K562 (cell line): ENCODE measurements at regions not wholly inside any gene's neighbourhood (a gene's known extent, or its start where the extent isn't known, plus 50 kb on each side); places are given as distances from the start of the nearest gene placed in this dataset.

Source experiments
- ATAC-seq: fragments of 200-7000 bp; cut with Tn5 transposase; 3 replicates; pipeline ENCODE4 v1.9.1; 2020; ENCODE audit warnings: moderate library complexity
- BruUV-seq: library from RNA; stranded (reverse); fragments of 400-500 nt; replicated peaks from 2 replicates; lab custom pipeline; 2021; lab: Mats Ljungman, UMichigan
- CTCF ChIA-PET: fragments of 300-600 bp; formaldehyde crosslinking; extraction: SDS; loops from one replicate; lab custom pipeline; 2021; ENCODE audit warnings: low intra/inter-chr PET ratio; lab: Yijun Ruan, JAX
- POLR2A ChIA-PET: fragments of 300-600, 350-650 bp; sonication (Branson Sonifier 250); formaldehyde crosslinking; extraction: SDS; loops from one replicate; lab custom pipeline; 2021; ENCODE audit warnings: antibody characterized with exemption, inconsistent platforms; lab: Yijun Ruan, JAX
- DNase-seq, 4 experiments: peaks; one replicate each; pipeline versions ENCODE4 v3.0.0 to v3.0.0-alpha.2; 2011 to 2018; ENCODE audit warnings: low spot score in 3 of 4, mixed read lengths in 3 of 4; ENCODE audit errors: extremely low read depth in 1 of 4
- FAIRE-seq: peaks from 2 replicates; lab custom pipeline; 2011; peaks lifted over from hg19 to GRCh38; lab: Jason Lieb, UNC
- H2AFZ ChIP-seq: 2 replicates; pipeline ENCODE4 v1.6.0; 2011; ENCODE audit warnings: low read depth, low read length, control low read depth, inconsistent platforms
- H3K27ac ChIP-seq: fragments of 200-600 bp; 3 replicates; pipeline ENCODE4 v1.8.0; 2011; ENCODE audit warnings: low read depth, mild to moderate bottlenecking, control low read depth, inconsistent platforms, low read length, moderate library complexity, mixed read lengths; ENCODE audit errors: extremely low read depth
- H3K27me3 ChIP-seq, 2 experiments: fragments of 300-600 bp in 1 of 2; 2 replicates in 1 of 2; 3 replicates in 1 of 2; pipeline versions ENCODE4 v1.6.0 to v1.8.0; 2011; ENCODE audit warnings: inconsistent platforms in 2 of 2, low read length in 2 of 2, mild to moderate bottlenecking in 1 of 2, mixed read lengths in 1 of 2, moderate library complexity in 1 of 2; ENCODE audit not compliant: control insufficient read depth in 2 of 2, insufficient read depth in 2 of 2
- H3K36me3 ChIP-seq: fragments of 300-600 bp; 3 replicates; pipeline ENCODE4 v1.8.0; 2011; ENCODE audit warnings: mild to moderate bottlenecking, low read length, inconsistent platforms; ENCODE audit not compliant: control insufficient read depth, insufficient read depth
- H3K4me1 ChIP-seq, 2 experiments: fragments of 200-600 bp in 1 of 2; replicated peaks in 1 of 2; 2 replicates in 1 of 2; 3 replicates in 1 of 2; pipeline versions ENCODE4 v1.5.1 to v1.8.0; 2011; ENCODE audit warnings: inconsistent platforms in 2 of 2, low read length in 2 of 2, mild to moderate bottlenecking in 1 of 2, mixed read lengths in 1 of 2, moderate library complexity in 1 of 2; ENCODE audit not compliant: control insufficient read depth in 2 of 2, insufficient read depth in 2 of 2
- H3K4me2 ChIP-seq: 2 replicates; pipeline ENCODE4 v1.6.1; 2011; ENCODE audit warnings: low read length, control low read depth, inconsistent platforms, mixed read lengths; ENCODE audit not compliant: insufficient read depth
- H3K4me3 ChIP-seq: fragments of 200-600 bp; sonication (generic), shearing (Covaris generic); 2 replicates; pipeline ENCODE4 v1.5.1; 2016; ENCODE audit warnings: control low read depth, inconsistent platforms
- H3K79me2 ChIP-seq: fragments of 200-600 bp; 3 replicates; pipeline ENCODE4 v1.8.0; 2011; ENCODE audit warnings: low read length, inconsistent platforms; ENCODE audit not compliant: control insufficient read depth, insufficient read depth
- H3K9ac ChIP-seq, 2 experiments: 2 replicates each; pipeline versions ENCODE4 v1.6.0 to v1.6.1; 2011; ENCODE audit warnings: low read depth in 2 of 2, low read length in 2 of 2, control low read depth in 1 of 2, inconsistent platforms in 1 of 2, mild to moderate bottlenecking in 1 of 2, mixed read lengths in 1 of 2; ENCODE audit not compliant: insufficient read depth in 1 of 2
- H3K9me1 ChIP-seq: one replicate; pipeline ENCODE4 v1.6.0; 2011; ENCODE audit warnings: inconsistent platforms, mild to moderate bottlenecking, low read length, moderate library complexity; ENCODE audit not compliant: control insufficient read depth, insufficient read depth
- H3K9me3 ChIP-seq: replicated peaks from 2 replicates; pipeline ENCODE4 v1.5.1; 2011; ENCODE audit warnings: low read depth, low read length, inconsistent platforms; ENCODE audit not compliant: control insufficient read depth, insufficient read depth
- H4K20me1 ChIP-seq: replicated peaks from 2 replicates; pipeline ENCODE4 v1.6.1; 2011; ENCODE audit warnings: low read length, inconsistent platforms, mixed read lengths; ENCODE audit not compliant: control insufficient read depth, insufficient read depth
- GTF2F1 ChIP-seq: IDR thresholded peaks from 2 replicates; pipeline ENCODE4 v1.6.1; 2011; ENCODE audit warnings: low read depth, low read length, improper control_type of control experiment
- HDAC1 ChIP-seq, 2 experiments: fragments of 450-650 bp; IDR thresholded peaks; 2 replicates each; pipeline ENCODE4 v1.6.1; 2016 to 2017; ENCODE audit warnings: inconsistent platforms in 1 of 2, mild to moderate bottlenecking in 1 of 2, moderate library complexity in 1 of 2
- KAT7 ChIP-seq: sonication (generic); formaldehyde crosslinking; IDR thresholded peaks from 2 replicates; pipeline ENCODE4 v1.8.0; 2022; ENCODE audit warnings: missing genetic modification reagents, mild to moderate bottlenecking, borderline replicate concordance
- KLF6 ChIP-seq: fragments of 250-450 bp; sonication (Bioruptor Pico); IDR thresholded peaks from 2 replicates; pipeline ENCODE4 v1.4.0; 2020; ENCODE audit warnings: mild to moderate bottlenecking, moderate library complexity, borderline replicate concordance
- MLLT1 ChIP-seq, 2 experiments: fragments of 450-650 bp; IDR thresholded peaks; 2 replicates each; pipeline ENCODE4 v1.6.1; 2016
- MNT ChIP-seq, 2 experiments: fragments of 450-650 bp; conservative IDR thresholded peaks; 2 replicates each; pipeline ENCODE4 v1.6.1; 2017; ENCODE audit warnings: mild to moderate bottlenecking in 2 of 2, moderate library complexity in 2 of 2
- NCOR1 ChIP-seq: fragments of 450-650 bp; IDR thresholded peaks from 2 replicates; pipeline ENCODE4 v1.6.1; 2016; ENCODE audit warnings: mild to moderate bottlenecking, moderate library complexity
- POLR2AphosphoS5 ChIP-seq: IDR thresholded peaks from 2 replicates; pipeline ENCODE4 v1.6.1; 2011; ENCODE audit warnings: mild to moderate bottlenecking, low read depth, low read length, moderate library complexity; ENCODE audit not compliant: control insufficient read depth, insufficient read depth
- RNF2 ChIP-seq: sonication (generic); IDR thresholded peaks from 2 replicates; pipeline ENCODE4 v1.6.1; 2016
- SMARCA5 ChIP-seq: fragments of 450-650 bp; IDR thresholded peaks from 2 replicates; pipeline ENCODE4 v1.6.1; 2016
- TCF3 ChIP-seq: sonication (generic); formaldehyde crosslinking; IDR thresholded peaks from 2 replicates; pipeline ENCODE4 v1.4.0; 2020; ENCODE audit warnings: mild to moderate bottlenecking, missing genetic modification reagents
- ZNF609 ChIP-seq: sonication (generic); formaldehyde crosslinking; IDR thresholded peaks from 2 replicates; pipeline ENCODE4 v1.8.1; 2023; ENCODE audit warnings: missing genetic modification reagents, mild to moderate bottlenecking, borderline replicate concordance
- WGBS: fragments of 100-300 bp; shearing (Covaris generic); methylation state at CpG from one replicate; pipeline ENCODE4 v1.1.6; 2016; ENCODE audit warnings: low coverage, mixed read lengths; ENCODE audit not compliant: insufficient coverage; ENCODE audit errors: missing lambda C conversion rate; 5-methylcytosine and 5-hydroxymethylcytosine counted together
- in situ Hi-C: fragments of 300-500 bp; cut with MboI; formaldehyde crosslinking; loops from 4 replicates; pipeline ENCODE4 v1.15.0; 2018; ENCODE audit warnings: inconsistent platforms, mixed read lengths
- intact Hi-C: fragments of 100-400 bp; cut with micrococcal nuclease; formaldehyde crosslinking; loops from 2 replicates; pipeline ENCODE4 v1.14.2; 2022

- H3K9ac ChIP-seq: no peak overlapping the region
- DNase-seq (peak in 3 of 4 experiments; percentile 17 to 56 (median 23)), ATAC-seq (peak; percentile 37; the same call in 1 of the 3 replicates), FAIRE-seq (peak; percentile 79)
- no peak overlapping the region for H3K4me3 ChIP-seq
- no peaks in the 10 kb centered on the region; a peak in 1 of 5 replicates for H3K4me1 ChIP-seq
- WGBS: 0% methylated on average over 1 of the region's 1 CpG
- no peaks in the 10 kb centered on the region for H3K9me1 ChIP-seq
- no peaks in the 10 kb centered on the region for H3K79me2 ChIP-seq
- no peak overlapping the region for H3K27ac ChIP-seq
- intact Hi-C loops: no loop called here
- POLR2A ChIA-PET: interaction anchor here (1.3 kb wide), 1 partner anchor 323 kb away, joined by 3 read pairs; no protein-coding TSS in a partner anchor
- H2AFZ ChIP-seq: no peak overlapping the region
- H3K36me3 ChIP-seq: no peaks in the 10 kb centered on the region
- CTCF ChIA-PET: no interaction called here
- no peaks in the 10 kb centered on the region for H3K27me3 ChIP-seq
- H4K20me1 ChIP-seq: no peaks in the 10 kb centered on the region
- H3K4me2 ChIP-seq: no peak overlapping the region
- BruUV-seq: no TSS peak
- H3K9me3 ChIP-seq: peaks cover 5% of the 10 kb centered on the region; the same call in 1 of the 2 replicates
- in situ Hi-C loops: no loop called here
- TF ChIP-seq POLR2AphosphoS5: peak; percentile 44; the same call in 1 of the 2 replicates
- 0 out of 4 replicates have a peak, but pooled peaks of 1 of the 2 experiments have one; percentile 38 for TF ChIP-seq MNT (conservative IDR thresholded peaks at IDR 0.05)
- no peak for TF ChIP-seq SMARCA5
- TF ChIP-seq KAT7 (CRISPR knock-in tag): no peak
- no peak for TF ChIP-seq ZNF609
- TF ChIP-seq NCOR1: peak; percentile 76
- no peak for TF ChIP-seq KLF6
- peak; percentile 20; the same call in 1 of the 2 replicates for TF ChIP-seq TCF3 (CRISPR knock-in tag)
- TF ChIP-seq RNF2: peak; percentile 56; the same call in 1 of the 2 replicates
- no peak for TF ChIP-seq HDAC1 (IDR thresholded peaks at IDR 0.05)
- no peak for TF ChIP-seq MLLT1 (IDR thresholded peaks at IDR 0.05)
- TF ChIP-seq GTF2F1: no peak
Observed at GRCh38 chr12:102629262-102629888, 149.0 kb upstream of the IGF1 start.
